ENCODE measurements at regions not wholly inside any gene's neighbourhood (a gene's known extent, or its start where the extent isn't known, plus 50 kb on each side); places are given as distances from the start of the nearest gene placed in this dataset.

GRCh38 chr6:115783402-115784061 lies 277.2 kb downstream of the FRK start:
- WGBS, result 80% methylated on average over 3 of the region's 3 CpGs
- Histone ChIP-seq H3K27me3 (ENCODE audit: control insufficient read depth in 2 of 2, insufficient read depth in 1 of 2, low read length in 1 of 2) (no peaks in the 10 kb centered on the region), H3K4me3 (ENCODE audit: low read length in 2 of 2) (no peak overlapping the region), H3K4me1 (ENCODE audit: control insufficient read depth in 2 of 2, insufficient read depth in 2 of 2, low read length in 2 of 2) (no peaks in the 10 kb centered on the region), H3K36me3 (ENCODE audit: control insufficient read depth in 2 of 2, insufficient read depth in 2 of 2, low read length in 1 of 2) (no peaks in the 10 kb centered on the region), H3K27ac (ENCODE audit: low read depth in 1 of 2, low read length in 1 of 2) (no peak overlapping the region), H3K9me3 (ENCODE audit: control insufficient read depth in 2 of 2, insufficient read depth in 1 of 2, low read length in 1 of 2) (no peaks in the 10 kb centered on the region)
- DNase-seq (ENCODE audit: low read depth in 6 of 9, low spot score in 9 of 9), result no peak

GRCh38 chr6:115782612-115783011 lies 278.1 kb downstream of the FRK start:
- 97% methylated on average over 3 of the region's 3 CpGs for WGBS
- no peaks in the 10 kb centered on the region for H3K4me1 ChIP-seq (ENCODE audit: control insufficient read depth in 2 of 2, insufficient read depth in 2 of 2, low read length in 2 of 2)
- no peaks in the 10 kb centered on the region for H3K9me3 ChIP-seq (ENCODE audit: control insufficient read depth in 2 of 2, insufficient read depth in 1 of 2, low read length in 1 of 2)

GRCh38 chr6:115773741-115774140 lies 286.9 kb downstream of the FRK start:
- no peak for DNase-seq (ENCODE audit: low read depth in 6 of 9, low spot score in 9 of 9)
- WGBS, result 50% methylated on average over 3 of the region's 3 CpGs
- Histone ChIP-seq H3K36me3 (ENCODE audit: control insufficient read depth in 2 of 2, insufficient read depth in 2 of 2, low read length in 1 of 2) (no peaks in the 10 kb centered on the region), H3K9me3 (ENCODE audit: control insufficient read depth in 2 of 2, insufficient read depth in 1 of 2, low read length in 1 of 2) (no peaks in the 10 kb centered on the region), H3K27me3 (ENCODE audit: control insufficient read depth in 2 of 2, insufficient read depth in 1 of 2, low read length in 1 of 2) (no peaks in the 10 kb centered on the region), H3K4me3 (ENCODE audit: low read length in 2 of 2) (no peak overlapping the region), H3K27ac (ENCODE audit: low read depth in 1 of 2, low read length in 1 of 2) (no peak overlapping the region), H3K4me1 (ENCODE audit: control insufficient read depth in 2 of 2, insufficient read depth in 2 of 2, low read length in 2 of 2) (no peaks in the 10 kb centered on the region)

More at GRCh38 chr6:115782612-115783011, 278.1 kb downstream of the FRK start:
- Histone ChIP-seq H3K27ac (ENCODE audit: low read depth in 1 of 2, low read length in 1 of 2) (no peak overlapping the region), H3K36me3 (ENCODE audit: control insufficient read depth in 2 of 2, insufficient read depth in 2 of 2, low read length in 1 of 2) (no peaks in the 10 kb centered on the region), H3K27me3 (ENCODE audit: control insufficient read depth in 2 of 2, insufficient read depth in 1 of 2, low read length in 1 of 2) (no peaks in the 10 kb centered on the region), H3K4me3 (ENCODE audit: low read length in 2 of 2) (no peak overlapping the region)
- no peak for DNase-seq (ENCODE audit: low read depth in 6 of 9, low spot score in 9 of 9)

GRCh38 chr6:115770851-115771250 lies 289.8 kb downstream of the FRK start:
- no peak overlapping the region for H3K27ac ChIP-seq (ENCODE audit: low read depth in 1 of 2, low read length in 1 of 2)
- WGBS, result 91% methylated on average over 7 of the region's 7 CpGs
- no peaks in the 10 kb centered on the region for H3K27me3 ChIP-seq (ENCODE audit: control insufficient read depth in 2 of 2, insufficient read depth in 1 of 2, low read length in 1 of 2)
- no peaks in the 10 kb centered on the region for H3K9me3 ChIP-seq (ENCODE audit: control insufficient read depth in 2 of 2, insufficient read depth in 1 of 2, low read length in 1 of 2)
- no peak for DNase-seq (ENCODE audit: low read depth in 6 of 9, low spot score in 9 of 9)
- no peaks in the 10 kb centered on the region for H3K36me3 ChIP-seq (ENCODE audit: control insufficient read depth in 2 of 2, insufficient read depth in 2 of 2, low read length in 1 of 2)
- no peaks in the 10 kb centered on the region for H3K4me1 ChIP-seq (ENCODE audit: control insufficient read depth in 2 of 2, insufficient read depth in 2 of 2, low read length in 2 of 2)
- H3K4me3 ChIP-seq (ENCODE audit: low read length in 2 of 2), result no peak overlapping the region

GRCh38 chr6:115768500-115768899 lies 292.2 kb downstream of the FRK start:
- Histone ChIP-seq H3K4me1 (ENCODE audit: control insufficient read depth in 2 of 2, insufficient read depth in 2 of 2, low read length in 2 of 2) (no peaks in the 10 kb centered on the region), H3K4me3 (ENCODE audit: low read length in 2 of 2) (no peak overlapping the region), H3K9me3 (ENCODE audit: control insufficient read depth in 2 of 2, insufficient read depth in 1 of 2, low read length in 1 of 2) (no peaks in the 10 kb centered on the region), H3K27ac (ENCODE audit: low read depth in 1 of 2, low read length in 1 of 2) (no peak overlapping the region), H3K36me3 (ENCODE audit: control insufficient read depth in 2 of 2, insufficient read depth in 2 of 2, low read length in 1 of 2) (no peaks in the 10 kb centered on the region), H3K27me3 (ENCODE audit: control insufficient read depth in 2 of 2, insufficient read depth in 1 of 2, low read length in 1 of 2) (no peaks in the 10 kb centered on the region)
- no peak for DNase-seq (ENCODE audit: low read depth in 6 of 9, low spot score in 9 of 9)

- no peak overlapping the region for H3K27ac ChIP-seq (ENCODE audit: low read depth in 1 of 2, low read length in 1 of 2)
- no peak for DNase-seq (ENCODE audit: low read depth in 6 of 9, low spot score in 9 of 9)
- no peak overlapping the region for H3K4me3 ChIP-seq (ENCODE audit: low read length in 2 of 2)
- 91% methylated on average over 1 of the region's 1 CpG for WGBS
- H3K27me3 ChIP-seq (ENCODE audit: control insufficient read depth in 2 of 2, insufficient read depth in 1 of 2, low read length in 1 of 2), result no peaks in the 10 kb centered on the region
- no peaks in the 10 kb centered on the region for H3K9me3 ChIP-seq (ENCODE audit: control insufficient read depth in 2 of 2, insufficient read depth in 1 of 2, low read length in 1 of 2)
- H3K36me3 ChIP-seq (ENCODE audit: control insufficient read depth in 2 of 2, insufficient read depth in 2 of 2, low read length in 1 of 2), result no peaks in the 10 kb centered on the region
- no peaks in the 10 kb centered on the region for H3K4me1 ChIP-seq (ENCODE audit: control insufficient read depth in 2 of 2, insufficient read depth in 2 of 2, low read length in 2 of 2)
Observed at GRCh38 chr6:115767931-115768330, 292.8 kb downstream of the FRK start.

- Histone ChIP-seq H3K27me3 (ENCODE audit: control insufficient read depth in 2 of 2, insufficient read depth in 1 of 2, low read length in 1 of 2) (no peaks in the 10 kb centered on the region), H3K4me1 (ENCODE audit: control insufficient read depth in 2 of 2, insufficient read depth in 2 of 2, low read length in 2 of 2) (no peaks in the 10 kb centered on the region), H3K9me3 (ENCODE audit: control insufficient read depth in 2 of 2, insufficient read depth in 1 of 2, low read length in 1 of 2) (no peaks in the 10 kb centered on the region), H3K4me3 (ENCODE audit: low read length in 2 of 2) (no peak overlapping the region), H3K36me3 (ENCODE audit: control insufficient read depth in 2 of 2, insufficient read depth in 2 of 2, low read length in 1 of 2) (no peaks in the 10 kb centered on the region), H3K27ac (ENCODE audit: low read depth in 1 of 2, low read length in 1 of 2) (no peak overlapping the region)
- 84% methylated on average over 5 of the region's 5 CpGs for WGBS
- no peak for DNase-seq (ENCODE audit: low read depth in 6 of 9, low spot score in 9 of 9)
Observed at GRCh38 chr6:115766745-115767462, 293.8 kb downstream of the FRK start.

GRCh38 chr6:115765966-115766365 lies 294.7 kb downstream of the FRK start:
- no peak overlapping the region for H3K27ac ChIP-seq (ENCODE audit: low read depth in 1 of 2, low read length in 1 of 2)
- no peaks in the 10 kb centered on the region for H3K9me3 ChIP-seq (ENCODE audit: control insufficient read depth in 2 of 2, insufficient read depth in 1 of 2, low read length in 1 of 2)
- no peak overlapping the region for H3K4me3 ChIP-seq (ENCODE audit: low read length in 2 of 2)
- 93% methylated on average over 4 of the region's 4 CpGs for WGBS
- H3K27me3 ChIP-seq (ENCODE audit: control insufficient read depth in 2 of 2, insufficient read depth in 1 of 2, low read length in 1 of 2), result no peaks in the 10 kb centered on the region
- no peak for DNase-seq (ENCODE audit: low read depth in 6 of 9, low spot score in 9 of 9)
- H3K4me1 ChIP-seq (ENCODE audit: control insufficient read depth in 2 of 2, insufficient read depth in 2 of 2, low read length in 2 of 2), result no peaks in the 10 kb centered on the region
- H3K36me3 ChIP-seq (ENCODE audit: control insufficient read depth in 2 of 2, insufficient read depth in 2 of 2, low read length in 1 of 2), result no peaks in the 10 kb centered on the region

GRCh38 chr6:115759051-115759450 lies 301.6 kb downstream of the FRK start:
- no peak overlapping the region for H3K4me3 ChIP-seq (ENCODE audit: low read length in 2 of 2)
- no peak for DNase-seq (ENCODE audit: low read depth in 6 of 9, low spot score in 9 of 9)
- H3K4me1 ChIP-seq (ENCODE audit: control insufficient read depth in 2 of 2, insufficient read depth in 2 of 2, low read length in 2 of 2), result no peaks in the 10 kb centered on the region
- H3K36me3 ChIP-seq (ENCODE audit: control insufficient read depth in 2 of 2, insufficient read depth in 2 of 2, low read length in 1 of 2), result no peaks in the 10 kb centered on the region
- H3K27me3 ChIP-seq (ENCODE audit: control insufficient read depth in 2 of 2, insufficient read depth in 1 of 2, low read length in 1 of 2), result no peaks in the 10 kb centered on the region
- H3K27ac ChIP-seq (ENCODE audit: low read depth in 1 of 2, low read length in 1 of 2), result no peak overlapping the region
- H3K9me3 ChIP-seq (ENCODE audit: control insufficient read depth in 2 of 2, insufficient read depth in 1 of 2, low read length in 1 of 2), result no peaks in the 10 kb centered on the region
- WGBS, result 96% methylated on average over 3 of the region's 3 CpGs

Data from thymus (tissue), 11 donors.